ENCODE measurements at regions not wholly inside any gene's neighbourhood (a gene's known extent, or its start where the extent isn't known, plus 50 kb on each side); places are given as distances from the start of the nearest gene placed in this dataset.

- DNase-seq, result no peak
Measured at GRCh38 chr11:115910379-115910778, 406.2 kb upstream of the CADM1 start.

DNA sequence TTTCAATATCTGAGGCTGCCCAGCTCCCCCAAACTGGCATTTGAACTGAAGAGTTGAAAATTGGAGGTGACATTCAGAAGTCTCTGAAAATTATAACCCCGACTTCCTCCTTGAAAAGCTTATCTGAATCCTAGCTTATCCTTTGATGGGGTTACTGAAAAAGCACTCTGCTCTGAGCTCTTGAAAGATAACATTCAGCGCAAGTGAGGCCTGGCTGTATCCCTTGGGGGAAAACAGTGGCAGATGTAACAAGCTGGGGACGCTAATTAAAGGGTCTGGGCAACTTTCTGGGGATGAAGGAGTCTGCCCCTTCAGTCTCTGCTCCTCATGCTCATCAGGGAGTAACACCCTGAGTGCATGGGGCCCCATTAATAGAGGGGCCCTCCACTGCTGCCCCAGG is 402.0 kb upstream of the CADM1 start:
- no peak for DNase-seq

GRCh38 chr11:115905341-115906000 is 401.3 kb upstream of the CADM1 start:
- no peak for DNase-seq

GRCh38 chr11:115903179-115903578 is 399.0 kb upstream of the CADM1 start:
- DNase-seq, result no peak

GRCh38 chr11:115901069-115901468 is 396.9 kb upstream of the CADM1 start:
- DNase-seq, result no peak

- no peak for DNase-seq
Measured at GRCh38 chr11:115900111-115900510, 395.9 kb upstream of the CADM1 start.

- DNase-seq, result no peak
Measured at GRCh38 chr11:115897707-115898106, 393.5 kb upstream of the CADM1 start.

DNA sequence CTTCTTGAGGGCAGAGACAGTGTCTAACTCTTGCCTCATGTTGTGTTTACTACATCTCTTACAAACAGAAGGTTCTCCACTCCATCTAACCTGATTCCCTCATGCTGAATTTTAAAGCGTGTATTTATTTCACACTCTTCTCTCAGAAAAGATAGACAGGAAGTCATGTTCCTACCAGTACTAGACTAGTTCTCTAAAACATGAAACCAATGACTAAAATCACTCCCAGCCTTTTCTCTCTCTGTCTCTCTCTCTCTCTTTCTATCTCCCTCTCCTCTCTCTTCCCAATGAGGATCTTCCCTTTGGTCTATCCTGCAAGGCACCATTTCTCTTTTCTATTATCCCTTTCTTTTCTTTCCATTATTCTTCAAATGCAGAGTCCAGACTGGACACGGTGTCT is 391.9 kb upstream of the CADM1 start:
- no peak for DNase-seq

GRCh38 chr11:115895594-115895993 is 391.4 kb upstream of the CADM1 start:
- no peak for DNase-seq

- no peak for DNase-seq
Measured at GRCh38 chr11:115894176-115894575, 390.0 kb upstream of the CADM1 start.

DNA sequence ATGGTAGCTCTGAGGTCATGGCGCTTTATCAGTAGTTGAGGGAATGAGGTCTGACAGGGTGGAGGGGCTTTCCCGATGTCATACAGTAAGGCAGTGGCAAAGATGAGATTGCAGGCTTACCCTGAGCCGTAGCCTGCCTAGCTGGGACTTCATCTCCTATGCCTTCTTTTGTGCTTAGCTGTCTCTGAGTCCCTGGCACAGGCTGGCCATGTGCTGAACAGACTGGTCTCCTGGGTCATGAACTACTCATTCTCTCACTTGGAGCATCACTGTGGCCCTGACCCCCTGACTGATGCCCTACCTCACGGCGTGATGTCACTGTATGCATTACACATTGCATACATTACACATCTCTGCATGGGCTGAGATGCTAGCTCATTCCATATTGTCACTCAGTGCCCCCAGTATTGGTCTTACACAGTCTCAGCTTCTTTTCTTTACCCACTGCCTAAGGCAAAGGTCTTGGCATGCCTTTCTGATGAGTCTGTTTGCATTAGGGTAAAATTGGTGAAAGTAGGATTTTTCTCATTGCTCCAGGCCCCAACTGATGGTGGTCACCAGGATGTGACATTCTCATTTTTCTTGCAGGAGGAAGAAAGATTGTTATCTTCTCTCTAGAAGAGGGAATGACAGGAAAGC is 389.4 kb upstream of the CADM1 start:
- peak; percentile 62 for DNase-seq

- no peak for DNase-seq
Measured at GRCh38 chr11:115892016-115892415, 387.8 kb upstream of the CADM1 start.

DNA sequence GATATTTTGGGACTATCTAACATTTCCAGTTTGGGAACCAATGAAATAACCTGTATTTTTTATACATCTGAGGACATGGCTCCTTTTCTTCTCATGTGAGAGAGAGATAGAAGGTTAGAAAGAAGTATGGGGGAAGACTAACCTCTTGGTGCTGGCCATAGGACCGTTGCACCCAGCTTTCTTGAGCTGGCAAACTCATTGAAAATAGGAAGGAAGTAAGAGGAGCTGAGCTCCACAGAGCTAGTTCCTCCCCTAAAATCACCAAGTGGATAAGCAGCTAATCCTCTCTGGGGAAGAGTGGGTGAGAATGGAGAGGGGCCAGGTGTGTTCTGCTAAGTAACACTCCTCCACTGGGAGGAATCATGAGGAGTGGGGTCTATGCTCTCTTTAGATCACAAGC is 387.4 kb upstream of the CADM1 start:
- DNase-seq, result no peak

DNA sequence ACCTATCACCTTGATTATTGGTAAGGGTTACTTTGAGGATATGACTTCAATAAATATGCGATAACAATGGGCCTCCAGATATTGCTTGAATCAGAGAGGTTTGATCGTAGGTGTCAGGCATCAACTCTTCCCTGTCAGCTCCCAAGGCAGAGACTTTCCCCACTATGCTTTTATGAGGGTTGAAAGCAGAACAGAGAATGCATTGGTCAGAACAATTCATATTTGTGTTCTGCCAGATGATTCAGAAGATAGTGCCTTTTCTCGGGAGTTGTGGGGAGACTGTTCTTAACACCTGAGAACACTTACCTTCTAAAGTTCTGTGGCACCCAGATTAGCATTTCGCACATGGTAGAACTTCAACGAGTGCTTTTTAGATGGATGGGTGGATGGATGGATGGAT is 386.3 kb upstream of the CADM1 start:
- no peak for DNase-seq

GRCh38 chr11:115889712-115890111 is 385.5 kb upstream of the CADM1 start:
- no peak for DNase-seq

DNA sequence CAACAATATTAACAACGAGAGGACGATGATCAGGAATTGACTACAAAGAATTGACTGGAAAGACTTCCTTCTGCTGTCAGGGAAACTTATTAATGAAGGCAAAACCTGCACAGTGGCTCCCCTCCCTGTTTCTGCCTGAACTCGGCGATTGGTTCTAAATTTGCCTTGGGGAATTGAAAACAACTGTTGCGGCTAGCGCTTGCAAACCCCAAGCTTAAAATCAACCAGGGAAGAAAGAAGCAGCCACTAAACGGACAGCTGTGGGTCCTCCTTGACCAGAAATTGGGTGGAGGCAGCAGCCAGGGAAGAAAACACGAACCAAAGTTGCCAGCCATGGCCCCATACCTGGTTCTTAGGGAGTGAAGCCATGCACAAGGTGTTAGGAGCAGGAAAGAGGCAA is 383.5 kb upstream of the CADM1 start:
- DNase-seq, result no peak

- DNase-seq, result no peak
Measured at GRCh38 chr11:115887316-115887715, 383.1 kb upstream of the CADM1 start.

DNA sequence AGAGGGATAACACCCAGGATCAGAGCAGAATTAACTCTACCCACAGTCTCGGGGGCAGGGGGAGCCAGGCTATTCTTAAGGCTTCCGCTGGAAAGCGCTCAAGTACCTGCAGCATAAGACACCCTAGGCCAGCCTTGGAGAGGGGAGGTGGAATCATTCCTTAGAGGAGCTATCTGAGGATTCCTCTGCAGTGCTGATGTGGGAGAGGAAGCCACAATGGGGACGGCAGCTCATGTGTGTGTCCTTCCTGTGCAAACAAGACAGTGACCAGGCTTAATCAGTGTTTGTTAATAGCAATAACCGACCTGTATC is 382.2 kb upstream of the CADM1 start:
- no peak for DNase-seq

- DNase-seq, result no peak
Measured at GRCh38 chr11:115885535-115886421, 381.6 kb upstream of the CADM1 start.

- DNase-seq, result no peak
Measured at GRCh38 chr11:115884800-115885534, 380.8 kb upstream of the CADM1 start.

DNA sequence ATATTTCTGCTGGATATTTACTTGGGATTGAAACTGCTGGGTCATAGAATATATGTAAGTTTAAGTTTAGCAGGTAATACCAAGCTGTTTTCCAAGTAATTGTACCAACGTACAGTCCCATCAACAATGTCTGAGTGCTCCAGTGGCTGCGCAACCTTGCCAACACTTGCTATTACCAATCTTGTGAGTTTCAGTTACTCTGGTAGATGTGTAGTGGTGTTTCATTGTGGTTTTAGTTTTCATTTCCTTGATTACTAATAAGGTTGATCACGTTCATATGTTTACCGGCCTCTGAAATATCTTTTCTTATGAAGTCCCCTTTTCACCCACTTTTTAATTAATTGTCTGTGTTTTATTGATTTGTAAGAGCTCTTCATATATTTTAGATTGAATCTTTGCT is 370.6 kb upstream of the CADM1 start:
- no peak for DNase-seq

DNA sequence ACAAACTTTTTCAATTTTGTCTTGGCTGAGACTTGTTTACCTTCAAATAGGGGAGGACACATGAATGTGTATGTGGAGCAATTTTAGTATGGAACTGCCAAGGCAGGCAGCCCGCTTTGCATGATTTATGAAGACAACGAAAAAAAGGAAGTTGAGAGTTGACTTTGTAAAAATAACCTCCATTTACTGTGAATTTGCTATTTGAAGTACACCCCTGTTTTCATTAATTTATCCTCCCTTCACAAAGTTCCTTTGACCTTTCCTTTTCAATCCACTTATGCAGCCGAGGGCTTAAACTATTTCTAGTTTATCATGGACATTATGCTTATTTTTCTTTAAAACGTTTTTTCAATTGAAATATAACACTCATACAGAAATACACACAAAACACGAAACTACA is 369.6 kb upstream of the CADM1 start:
- DNase-seq, result no peak

DNA sequence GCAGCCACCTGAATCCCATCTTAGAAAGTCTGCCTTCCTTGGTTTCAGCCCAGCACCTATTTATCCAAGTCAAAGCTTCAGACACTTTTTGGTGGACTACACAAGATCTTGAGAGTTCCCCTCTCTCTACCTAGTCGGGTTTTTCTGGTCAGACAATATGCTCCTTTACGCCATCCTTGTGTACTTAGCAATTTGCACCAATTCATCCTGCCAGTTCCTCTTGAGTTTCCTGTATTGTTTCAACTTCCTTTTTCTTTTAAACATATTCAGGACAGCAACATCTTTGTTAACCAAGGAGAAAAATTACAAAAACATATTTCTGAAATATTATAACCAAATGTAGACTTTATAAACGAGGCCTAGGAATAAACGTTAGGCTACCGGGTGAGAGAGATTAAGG is 368.2 kb upstream of the CADM1 start:
- DNase-seq, result no peak

All from T1000 (cell line).